ENCODE measurements at regions not wholly inside any gene's neighbourhood (a gene's known extent, or its start where the extent isn't known, plus 50 kb on each side); places are given as distances from the start of the nearest gene placed in this dataset.
A peak's percentile ranks its signal among the peaks of the same experiment; 100 is the strongest.

DNA sequence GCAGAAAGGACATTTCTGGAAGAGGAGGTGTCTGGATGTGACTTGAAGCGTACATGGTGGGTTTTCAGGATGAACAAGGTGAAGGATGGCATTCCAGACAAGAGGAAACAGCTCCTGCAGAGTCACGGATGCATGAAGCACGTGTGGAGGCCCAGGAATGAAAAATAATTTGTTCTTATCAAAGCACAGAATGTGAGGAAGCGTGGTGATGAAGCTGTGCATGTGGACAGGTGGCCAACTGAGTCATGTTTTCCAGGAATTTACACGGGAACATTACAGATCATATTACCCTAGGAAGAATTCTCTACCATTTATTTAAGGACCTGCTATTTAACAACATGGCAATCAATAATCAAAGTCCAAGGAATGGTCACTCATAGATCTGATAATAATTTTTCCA is 413.2 kb upstream of the KLF6 start:
- Histone ChIP-seq H3K27ac (ENCODE audit: extremely low read depth, low read depth, low read length) (no peak overlapping the region), H3K4me1 (ENCODE audit: control insufficient read depth, insufficient read depth, low read length) (no peaks in the 10 kb centered on the region), H3K36me3 (ENCODE audit: control insufficient read depth in 2 of 2, insufficient read depth in 1 of 2, low read length in 2 of 2) (no peaks in the 10 kb centered on the region), H3K4me3 (ENCODE audit: low read depth, low read length) (no peak overlapping the region), H3K9me3 (ENCODE audit: control insufficient read depth, insufficient read depth, low read depth, low read length) (no peaks in the 10 kb centered on the region)
- ChIA-PET CTCF (no interaction called here), POLR2A (no interaction called here)
- TF ChIP-seq, protein P1, sequence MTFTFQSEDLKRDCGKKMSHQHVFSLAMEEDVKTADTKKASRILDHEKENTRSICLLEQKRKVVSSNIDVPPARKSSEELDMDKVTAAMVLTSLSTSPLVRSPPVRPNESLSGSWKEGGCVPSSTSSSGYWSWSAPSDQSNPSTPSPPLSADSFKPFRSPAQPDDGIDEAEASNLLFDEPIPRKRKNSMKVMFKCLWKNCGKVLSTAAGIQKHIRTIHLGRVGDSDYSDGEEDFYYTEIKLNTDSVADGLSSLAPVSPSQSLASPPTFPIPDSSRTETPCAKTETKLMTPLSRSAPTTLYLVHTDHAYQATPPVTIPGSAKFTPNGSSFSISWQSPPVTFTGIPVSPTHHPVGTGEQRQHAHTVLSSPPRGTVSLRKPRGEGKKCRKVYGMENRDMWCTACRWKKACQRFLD (tag by site-specific recombination; IDR thresholded peaks at IDR 0.05), result no peak
- TF ChIP-seq ZNF660 (tag by site-specific recombination; IDR thresholded peaks at IDR 0.05), result peak; percentile 70

DNA sequence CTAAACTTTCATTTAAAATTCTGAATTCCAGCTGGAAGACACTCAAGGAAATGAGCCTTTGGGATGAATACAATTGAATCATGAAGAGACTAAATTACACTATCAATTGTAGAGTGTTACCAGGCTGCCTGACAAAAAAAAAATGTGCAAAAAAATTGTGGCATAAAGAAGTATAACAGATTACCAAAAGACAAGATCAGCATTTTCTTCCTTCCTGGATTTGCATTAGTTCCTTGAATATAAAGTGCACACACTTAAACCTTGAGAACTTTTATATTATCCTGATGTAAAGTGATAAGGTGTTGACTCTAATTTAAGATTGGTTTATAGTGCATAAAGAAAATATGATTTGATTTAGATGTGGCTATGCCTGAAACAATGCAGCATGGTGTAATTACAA is 412.7 kb upstream of the KLF6 start:
- no peaks in the 10 kb centered on the region for H3K36me3 ChIP-seq (ENCODE audit: control insufficient read depth in 2 of 2, insufficient read depth in 1 of 2, low read length in 2 of 2)
- H3K4me1 ChIP-seq (ENCODE audit: control insufficient read depth, insufficient read depth, low read length), result no peaks in the 10 kb centered on the region
- H3K4me3 ChIP-seq (ENCODE audit: low read depth, low read length), result no peak overlapping the region
- ChIA-PET POLR2A (no interaction called here), CTCF (no interaction called here)
- H3K9me3 ChIP-seq (ENCODE audit: control insufficient read depth, insufficient read depth, low read depth, low read length), result no peaks in the 10 kb centered on the region
- H3K27ac ChIP-seq (ENCODE audit: extremely low read depth, low read depth, low read length), result no peak overlapping the region
- TF ChIP-seq ZNF335 (tag by site-specific recombination; conservative IDR thresholded peaks at IDR 0.05), result no peak
- TF ChIP-seq ZNF146 (tag by site-specific recombination; IDR thresholded peaks at IDR 0.05), result no peak
- TF ChIP-seq YY1 (tag by site-specific recombination; IDR thresholded peaks at IDR 0.05), result no peak
- TF ChIP-seq GFI1B (tag by site-specific recombination; IDR thresholded peaks at IDR 0.05), result no peak
- TF ChIP-seq, protein P2, sequence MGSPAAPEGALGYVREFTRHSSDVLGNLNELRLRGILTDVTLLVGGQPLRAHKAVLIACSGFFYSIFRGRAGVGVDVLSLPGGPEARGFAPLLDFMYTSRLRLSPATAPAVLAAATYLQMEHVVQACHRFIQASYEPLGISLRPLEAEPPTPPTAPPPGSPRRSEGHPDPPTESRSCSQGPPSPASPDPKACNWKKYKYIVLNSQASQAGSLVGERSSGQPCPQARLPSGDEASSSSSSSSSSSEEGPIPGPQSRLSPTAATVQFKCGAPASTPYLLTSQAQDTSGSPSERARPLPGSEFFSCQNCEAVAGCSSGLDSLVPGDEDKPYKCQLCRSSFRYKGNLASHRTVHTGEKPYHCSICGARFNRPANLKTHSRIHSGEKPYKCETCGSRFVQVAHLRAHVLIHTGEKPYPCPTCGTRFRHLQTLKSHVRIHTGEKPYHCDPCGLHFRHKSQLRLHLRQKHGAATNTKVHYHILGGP (tag by site-specific recombination; IDR thresholded peaks at IDR 0.05), result no peak
- TF ChIP-seq SP2 (tag by site-specific recombination; IDR thresholded peaks at IDR 0.05), result no peak
- TF ChIP-seq TCF7L2 (IDR thresholded peaks at IDR 0.05; ENCODE audit: borderline replicate concordance, low read depth, low read length), result no peak
- no peak for TF ChIP-seq ZNF521 (tag by site-specific recombination; IDR thresholded peaks at IDR 0.05)
- no peak for TF ChIP-seq ZNF701 (tag by site-specific recombination; IDR thresholded peaks at IDR 0.05)

DNA sequence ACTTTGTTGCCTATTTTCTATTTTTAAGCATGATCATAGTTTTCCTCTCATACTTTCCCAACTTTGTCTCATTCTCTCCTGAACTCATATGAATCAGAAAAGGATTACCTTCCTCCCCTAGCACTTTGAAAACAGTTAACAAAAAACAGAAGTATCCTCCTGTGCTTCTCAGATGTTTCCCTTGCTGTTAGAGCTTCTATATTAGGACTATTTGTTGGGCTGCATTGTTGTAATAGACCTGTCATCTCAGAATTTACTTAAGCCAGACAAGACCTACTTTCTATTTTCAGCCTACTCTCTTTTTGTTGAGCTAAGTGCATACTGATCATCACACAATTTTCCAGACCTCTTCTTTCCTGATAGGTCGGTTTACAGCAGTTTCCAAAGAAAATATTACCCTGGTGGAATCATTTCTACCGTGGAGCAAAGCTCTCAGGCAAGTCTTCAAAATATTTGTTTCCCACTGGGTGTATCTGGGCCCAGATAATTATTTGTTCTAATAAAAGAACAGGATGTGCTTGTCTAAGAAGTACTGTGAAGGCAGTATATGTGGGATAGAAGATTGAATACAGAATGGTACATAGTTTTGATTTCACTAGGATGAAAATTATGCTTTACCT is 411.9 kb upstream of the KLF6 start:
- ChIA-PET CTCF (interaction anchor here (0.6 to 0.7 kb wide), 2 partner anchors 27 to 354 kb away, joined by 3 read pairs; no protein-coding TSS in a partner anchor), POLR2A (interaction anchor here (0.6 kb wide), 1 partner anchor 489 kb away, joined by 7 read pairs; no protein-coding TSS in a partner anchor)
- Histone ChIP-seq H3K9me3 (ENCODE audit: control insufficient read depth, insufficient read depth, low read depth, low read length) (no peaks in the 10 kb centered on the region), H3K4me1 (ENCODE audit: control insufficient read depth, insufficient read depth, low read length) (no peaks in the 10 kb centered on the region), H3K4me3 (ENCODE audit: low read depth, low read length) (no peak overlapping the region), H3K27ac (ENCODE audit: extremely low read depth, low read depth, low read length) (no peak overlapping the region), H3K36me3 (ENCODE audit: control insufficient read depth in 2 of 2, insufficient read depth in 1 of 2, low read length in 2 of 2) (no peaks in the 10 kb centered on the region)
- TF ChIP-seq ZNF132 (tag by site-specific recombination; IDR thresholded peaks at IDR 0.05; ENCODE audit: borderline replicate concordance) (no peak), ZNF140 (tag by site-specific recombination; IDR thresholded peaks at IDR 0.05) (no peak), TSHZ1 (tag by site-specific recombination; IDR thresholded peaks at IDR 0.05; ENCODE audit: borderline replicate concordance) (no peak), ZNF133 (tag by site-specific recombination; IDR thresholded peaks at IDR 0.05) (no peak), ZNF37A (tag by site-specific recombination; IDR thresholded peaks at IDR 0.05) (no peak), ZNF311 (tag by site-specific recombination; IDR thresholded peaks at IDR 0.05; ENCODE audit: borderline replicate concordance) (no peak), ZNF2 (tag by site-specific recombination; IDR thresholded peaks at IDR 0.05) (no peak), KLF10 (tag by site-specific recombination; IDR thresholded peaks at IDR 0.05) (no peak), HOXD13 (CRISPR knock-in tag; IDR thresholded peaks at IDR 0.05; ENCODE audit: borderline replicate concordance) (no peak), ZNF830 (tag by site-specific recombination; IDR thresholded peaks at IDR 0.05; ENCODE audit: low read depth) (no peak), ZNF404 (tag by site-specific recombination; IDR thresholded peaks at IDR 0.05) (no peak)
